ENCODE measurements at regions not wholly inside any gene's neighbourhood (a gene's known extent, or its start where the extent isn't known, plus 50 kb on each side); places are given as distances from the start of the nearest gene placed in this dataset.

DNA sequence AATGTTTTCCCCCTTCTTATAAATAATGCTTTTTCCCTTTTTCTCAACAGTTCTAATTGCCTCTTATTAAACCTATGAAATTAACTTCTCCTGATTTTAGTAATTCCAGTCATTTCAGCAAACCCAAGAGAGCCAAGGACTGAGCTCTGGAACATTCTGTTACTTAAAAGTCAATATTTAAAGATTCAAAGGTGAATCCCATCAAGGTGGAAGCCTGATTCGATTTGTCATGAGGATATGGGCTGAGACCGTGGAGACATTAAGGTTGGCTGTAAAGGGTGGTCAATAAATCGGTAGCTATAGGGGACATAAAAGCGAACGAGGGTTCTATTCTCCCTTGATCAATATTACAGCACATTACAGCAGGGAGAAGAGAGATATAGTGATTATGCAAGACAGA, 66.6 kb upstream of the NELL2 start:
- WGBS, result 44% methylated on average over 2 of the region's 5 CpGs
- no peak overlapping the region for H4K91ac ChIP-seq (ENCODE audit: low read length)
- H3K4me3 ChIP-seq (ENCODE audit: insufficient read depth in 1 of 2, low read depth in 1 of 2, low read length in 2 of 2), result no peak overlapping the region

DNA sequence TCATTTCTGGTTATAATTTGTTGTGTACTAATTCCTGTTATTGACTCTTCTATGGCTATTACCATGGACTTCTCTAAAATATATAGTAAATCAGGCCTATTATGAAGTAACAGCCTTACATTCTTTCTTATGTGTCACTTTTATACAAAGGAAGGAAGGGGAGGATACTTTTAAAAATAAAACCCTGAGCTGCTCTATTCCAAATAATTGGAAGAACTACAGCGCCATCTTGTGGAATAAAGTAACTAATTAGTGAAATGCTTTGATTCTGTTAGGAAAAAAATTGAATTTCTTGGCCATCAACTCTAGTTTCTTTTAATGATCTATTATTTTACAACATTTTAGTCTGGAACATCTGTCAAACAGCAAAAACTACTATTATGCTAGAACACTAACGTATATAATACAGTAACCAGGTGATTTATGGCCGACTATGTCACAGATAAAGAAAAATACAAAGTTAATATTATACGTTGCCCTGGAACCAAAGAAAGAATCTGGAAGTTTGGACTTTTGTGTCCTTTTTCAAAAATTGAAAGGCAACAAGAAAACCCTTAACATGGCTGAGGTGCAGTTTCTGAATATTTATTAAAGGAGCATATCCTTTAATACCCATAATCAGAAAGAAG, 55.0 kb upstream of the NELL2 start:
- Histone ChIP-seq H3K23ac (ENCODE audit: low read length in 2 of 2) (no peak overlapping the region), H3K4ac (ENCODE audit: low read depth in 1 of 2, low read length in 2 of 2) (no peak overlapping the region), H3K9ac (ENCODE audit: low read length) (no peak overlapping the region), H3K27ac (ENCODE audit: low read length, poor library complexity, severe bottlenecking) (no peak overlapping the region), H3K27me3 (ENCODE audit: control insufficient read depth in 1 of 2, insufficient read depth in 1 of 2, low read length in 2 of 2) (no peaks in the 10 kb centered on the region), H2AK5ac (ENCODE audit: low read length, severe bottlenecking) (no peak overlapping the region), H3K79me1 (replicated peaks; ENCODE audit: low read length, poor library complexity, severe bottlenecking) (no peaks in the 10 kb centered on the region), H3K18ac (ENCODE audit: low read depth in 1 of 2, low read length in 2 of 2) (no peak overlapping the region), H4K8ac (ENCODE audit: low read length) (no peak overlapping the region), H3K4me3 (ENCODE audit: insufficient read depth in 1 of 2, low read depth in 1 of 2, low read length in 2 of 2) (no peak overlapping the region), H2BK15ac (ENCODE audit: low read depth, poor library complexity, severe bottlenecking) (no peak overlapping the region), H2BK5ac (ENCODE audit: low read depth, low read length, poor library complexity, severe bottlenecking) (no peak overlapping the region), H4K91ac (ENCODE audit: low read length) (no peak overlapping the region), H3K9me3 (ENCODE audit: control insufficient read depth, low read length) (no peaks in the 10 kb centered on the region), H3K14ac (ENCODE audit: low read length in 2 of 2) (no peak overlapping the region), H3K36me3 (ENCODE audit: control insufficient read depth in 1 of 2, insufficient read depth in 2 of 2, low read depth in 1 of 2, low read length in 2 of 2) (no peaks in the 10 kb centered on the region), H3K4me2 (ENCODE audit: low read length, poor library complexity, severe bottlenecking) (no peak overlapping the region), H2AFZ (ENCODE audit: low read depth, low read length) (no peak overlapping the region), H3K4me1 (ENCODE audit: control insufficient read depth, insufficient read depth, low read depth, low read length) (no peaks in the 10 kb centered on the region), H2BK120ac (ENCODE audit: low read depth, low read length) (no peak overlapping the region), H2BK12ac (ENCODE audit: low read length in 2 of 2) (no peak overlapping the region)
- WGBS, result 100% methylated on average over 1 of the region's 4 CpGs
- peak; percentile 59 for DNase-seq

More for the DNA sequence above, 66.6 kb upstream of the NELL2 start:
- Histone ChIP-seq H2AFZ (ENCODE audit: low read depth, low read length) (no peak overlapping the region), H3K4ac (ENCODE audit: low read depth in 1 of 2, low read length in 2 of 2) (no peak overlapping the region), H3K14ac (ENCODE audit: low read length in 2 of 2) (no peak overlapping the region), H2BK12ac (ENCODE audit: low read length in 2 of 2) (no peak overlapping the region), H3K4me2 (ENCODE audit: low read length, poor library complexity, severe bottlenecking) (no peak overlapping the region), H3K79me1 (replicated peaks; ENCODE audit: low read length, poor library complexity, severe bottlenecking) (no peaks in the 10 kb centered on the region), H2BK120ac (ENCODE audit: low read depth, low read length) (no peak overlapping the region), H3K9ac (ENCODE audit: low read length) (no peak overlapping the region), H4K8ac (ENCODE audit: low read length) (no peak overlapping the region), H3K18ac (ENCODE audit: low read depth in 1 of 2, low read length in 2 of 2) (no peak overlapping the region), H3K23ac (ENCODE audit: low read length in 2 of 2) (no peak overlapping the region), H3K36me3 (ENCODE audit: control insufficient read depth in 1 of 2, insufficient read depth in 2 of 2, low read depth in 1 of 2, low read length in 2 of 2) (no peaks in the 10 kb centered on the region), H3K27ac (ENCODE audit: low read length, poor library complexity, severe bottlenecking) (no peak overlapping the region), H3K9me3 (ENCODE audit: control insufficient read depth, low read length) (no peaks in the 10 kb centered on the region), H2BK5ac (ENCODE audit: low read depth, low read length, poor library complexity, severe bottlenecking) (no peak overlapping the region), H2BK15ac (ENCODE audit: low read depth, poor library complexity, severe bottlenecking) (no peak overlapping the region), H3K27me3 (ENCODE audit: control insufficient read depth in 1 of 2, insufficient read depth in 1 of 2, low read length in 2 of 2) (no peaks in the 10 kb centered on the region), H2AK5ac (ENCODE audit: low read length, severe bottlenecking) (no peak overlapping the region), H3K4me1 (ENCODE audit: control insufficient read depth, insufficient read depth, low read depth, low read length) (no peaks in the 10 kb centered on the region)
- no peak for DNase-seq

DNA sequence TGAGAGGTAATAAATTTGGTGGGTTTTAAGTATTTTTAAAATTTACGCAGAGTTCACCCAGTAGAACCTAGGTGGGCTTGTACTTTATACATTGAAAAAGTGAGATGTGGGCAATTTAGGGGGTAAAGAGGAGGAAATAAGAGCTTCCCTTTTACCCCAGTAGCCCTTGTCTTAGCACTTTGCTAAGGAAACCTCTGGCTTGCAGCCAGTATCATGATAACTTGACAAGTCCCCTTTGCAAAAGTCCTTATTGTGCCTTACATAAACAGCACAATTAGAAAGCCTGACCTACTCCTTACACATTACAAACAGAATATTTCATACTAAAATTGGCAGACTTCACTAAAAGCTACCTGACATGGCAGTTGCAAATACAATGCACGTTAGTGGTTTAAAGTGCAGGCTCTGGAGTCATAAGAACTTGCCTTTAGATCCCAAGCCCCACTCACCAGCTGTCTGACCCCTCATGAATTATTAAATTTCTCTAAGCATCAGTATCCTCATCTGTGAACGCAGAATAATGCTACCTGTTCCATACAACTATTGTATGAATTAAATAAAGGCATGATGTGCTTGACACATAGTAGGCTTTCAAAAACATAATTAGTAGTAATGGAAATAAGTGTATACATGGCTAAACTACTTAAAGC, 53.2 kb upstream of the NELL2 start:
- Histone ChIP-seq H3K27ac (ENCODE audit: low read length, poor library complexity, severe bottlenecking) (no peak overlapping the region), H2BK15ac (ENCODE audit: low read depth, poor library complexity, severe bottlenecking) (no peak overlapping the region), H4K91ac (ENCODE audit: low read length) (no peak overlapping the region), H3K79me1 (replicated peaks; ENCODE audit: low read length, poor library complexity, severe bottlenecking) (no peaks in the 10 kb centered on the region), H2AFZ (ENCODE audit: low read depth, low read length) (no peak overlapping the region), H3K14ac (ENCODE audit: low read length in 2 of 2) (no peak overlapping the region), H3K23ac (ENCODE audit: low read length in 2 of 2) (no peak overlapping the region), H2AK5ac (ENCODE audit: low read length, severe bottlenecking) (no peak overlapping the region), H3K4me1 (ENCODE audit: control insufficient read depth, insufficient read depth, low read depth, low read length) (no peaks in the 10 kb centered on the region), H3K9ac (ENCODE audit: low read length) (no peak overlapping the region), H3K36me3 (ENCODE audit: control insufficient read depth in 1 of 2, insufficient read depth in 2 of 2, low read depth in 1 of 2, low read length in 2 of 2) (no peaks in the 10 kb centered on the region), H2BK120ac (ENCODE audit: low read depth, low read length) (no peak overlapping the region), H3K4me3 (ENCODE audit: insufficient read depth in 1 of 2, low read depth in 1 of 2, low read length in 2 of 2) (no peak overlapping the region), H4K8ac (ENCODE audit: low read length) (no peak overlapping the region), H2BK5ac (ENCODE audit: low read depth, low read length, poor library complexity, severe bottlenecking) (no peak overlapping the region), H2BK12ac (ENCODE audit: low read length in 2 of 2) (no peak overlapping the region), H3K4ac (ENCODE audit: low read depth in 1 of 2, low read length in 2 of 2) (no peak overlapping the region), H3K4me2 (ENCODE audit: low read length, poor library complexity, severe bottlenecking) (no peak overlapping the region), H3K27me3 (ENCODE audit: control insufficient read depth in 1 of 2, insufficient read depth in 1 of 2, low read length in 2 of 2) (no peaks in the 10 kb centered on the region), H3K9me3 (ENCODE audit: control insufficient read depth, low read length) (no peaks in the 10 kb centered on the region), H3K18ac (ENCODE audit: low read depth in 1 of 2, low read length in 2 of 2) (no peak overlapping the region)
- WGBS, result 92% methylated on average over 3 of the region's 3 CpGs
- DNase-seq, result no peak
